H9 (cell line): ENCODE measurements at regions not wholly inside any gene's neighbourhood (a gene's known extent, or its start where the extent isn't known, plus 50 kb on each side); places are given as distances from the start of the nearest gene placed in this dataset.

Source experiments
- DNase-seq: peaks from one replicate; pipeline ENCODE4 v3.0.0-alpha.2; 2017
- H2AFZ ChIP-seq: one replicate; pipeline ENCODE4 v1.6.1; 2013; ENCODE audit warnings: mild to moderate bottlenecking, low read length, control low read depth, moderate library complexity
- H2AK5ac ChIP-seq: 2 replicates; pipeline ENCODE4 v1.6.1; 2013; ENCODE audit warnings: low read length, control low read depth, mixed read lengths; ENCODE audit not compliant: insufficient read length
- H2BK120ac ChIP-seq: one replicate; pipeline ENCODE4 v1.6.1; 2013; ENCODE audit warnings: low read depth, mild to moderate bottlenecking, low read length, control low read depth, inconsistent platforms; ENCODE audit not compliant: poor library complexity, severe bottlenecking
- H2BK12ac ChIP-seq: 2 replicates; pipeline ENCODE4 v1.6.1; 2013; ENCODE audit warnings: low read length, control low read depth, mixed read lengths, low read depth; ENCODE audit not compliant: insufficient read length
- H2BK15ac ChIP-seq: 2 replicates; pipeline ENCODE4 v1.6.1; 2013; ENCODE audit warnings: low read depth, low read length, control low read depth
- H2BK20ac ChIP-seq: one replicate; pipeline ENCODE4 v1.6.1; 2013; ENCODE audit warnings: low read depth, mild to moderate bottlenecking, low read length, control low read depth, inconsistent platforms; ENCODE audit not compliant: poor library complexity, severe bottlenecking
- H2BK5ac ChIP-seq: 2 replicates; pipeline ENCODE4 v1.6.1; 2013; ENCODE audit warnings: low read length, control low read depth, mixed read lengths; ENCODE audit not compliant: insufficient read length
- H3K14ac ChIP-seq: 2 replicates; pipeline ENCODE4 v1.6.1; 2013; ENCODE audit warnings: low read length, control low read depth; ENCODE audit not compliant: insufficient read depth
- H3K18ac ChIP-seq: 2 replicates; pipeline ENCODE4 v1.6.1; 2013; ENCODE audit warnings: low read depth, mild to moderate bottlenecking, mixed read lengths, low read length, control low read depth; ENCODE audit not compliant: insufficient read length
- H3K23ac ChIP-seq: 2 replicates; pipeline ENCODE4 v1.6.1; 2013; ENCODE audit warnings: low read length, control low read depth, mixed read lengths, low read depth; ENCODE audit not compliant: insufficient read length
- H3K23me2 ChIP-seq: 2 replicates; pipeline ENCODE4 v1.6.1; 2013; ENCODE audit warnings: low read depth, mild to moderate bottlenecking, mixed read lengths, low read length, control low read depth; ENCODE audit not compliant: insufficient read length, poor library complexity, severe bottlenecking
- H3K27ac ChIP-seq: 2 replicates; pipeline ENCODE4 v1.5.1; 2013; ENCODE audit warnings: low read length, control low read depth, mixed read lengths, low read depth; ENCODE audit not compliant: insufficient read length
- H3K27me3 ChIP-seq: 2 replicates; pipeline ENCODE4 v1.6.1; 2013; ENCODE audit warnings: low read length, control low read depth, inconsistent platforms; ENCODE audit not compliant: insufficient read depth
- H3K4ac ChIP-seq: 2 replicates; pipeline ENCODE4 v1.6.1; 2013; ENCODE audit warnings: low read depth, mild to moderate bottlenecking, control low read depth, inconsistent platforms, low read length, moderate library complexity
- H3K4me1 ChIP-seq: 2 replicates; pipeline ENCODE4 v1.6.1; 2013; ENCODE audit warnings: low read length, control low read depth, inconsistent platforms; ENCODE audit not compliant: insufficient read depth
- H3K4me2 ChIP-seq: 2 replicates; pipeline ENCODE4 v1.6.1; 2013; ENCODE audit warnings: low read length, control low read depth, mixed read lengths; ENCODE audit not compliant: insufficient read length, insufficient read depth
- H3K56ac ChIP-seq: 2 replicates; pipeline ENCODE4 v1.6.1; 2013; ENCODE audit warnings: low read depth, mild to moderate bottlenecking, mixed read lengths, low read length, control low read depth; ENCODE audit not compliant: insufficient read length
- H3K79me1 ChIP-seq: 2 replicates; pipeline ENCODE4 v1.6.1; 2013; ENCODE audit warnings: low read depth, mild to moderate bottlenecking, moderate library complexity, low read length, control low read depth, inconsistent platforms; ENCODE audit not compliant: insufficient read depth, poor library complexity, severe bottlenecking
- H3K79me2 ChIP-seq: 2 replicates; pipeline ENCODE4 v1.6.1; 2013; ENCODE audit warnings: low read length, control low read depth, inconsistent platforms; ENCODE audit not compliant: insufficient read depth
- H3K9ac ChIP-seq: 2 replicates; pipeline ENCODE4 v1.6.1; 2013; ENCODE audit warnings: low read length, control low read depth, mixed read lengths; ENCODE audit not compliant: insufficient read length; ENCODE audit errors: extremely low read depth
- H3K9me3 ChIP-seq: one replicate; pipeline ENCODE4 v1.6.1; 2013; ENCODE audit warnings: low read depth, low read length, inconsistent platforms; ENCODE audit not compliant: control insufficient read depth
- H3T11ph ChIP-seq: one replicate; pipeline ENCODE4 v1.6.1; 2013; ENCODE audit warnings: mild to moderate bottlenecking, low read length, control low read depth, inconsistent platforms
- H4K20me1 ChIP-seq: one replicate; pipeline ENCODE4 v1.6.1; 2013; ENCODE audit not compliant: control insufficient read depth, insufficient read length, insufficient read depth
- H4K5ac ChIP-seq: 2 replicates; pipeline ENCODE4 v1.6.1; 2013; ENCODE audit warnings: low read depth, mild to moderate bottlenecking, mixed read lengths, low read length, control low read depth; ENCODE audit not compliant: insufficient read length
- H4K8ac ChIP-seq: replicated peaks from 2 replicates; pipeline ENCODE4 v1.6.1; 2013; ENCODE audit warnings: low read length, control low read depth, mixed read lengths, low read depth; ENCODE audit not compliant: insufficient read length
- H4K91ac ChIP-seq: 2 replicates; pipeline ENCODE4 v1.6.1; 2013; ENCODE audit warnings: low read depth, mild to moderate bottlenecking, moderate library complexity, mixed read lengths, low read length, control low read depth; ENCODE audit not compliant: insufficient read length
- H3K27ac Mint-ChIP-seq, 3 experiments: 2 replicates in 2 of 3; 3 replicates in 1 of 3; pipeline ENCODE4 v1.8.0; 2020 to 2021; ENCODE audit warnings: mixed read lengths in 3 of 3, mild to moderate bottlenecking in 1 of 3, moderate library complexity in 1 of 3
- H3K27me3 Mint-ChIP-seq: 2 replicates; pipeline ENCODE4 v1.8.0; 2021; ENCODE audit warnings: low read depth, mild to moderate bottlenecking, moderate library complexity, mixed read lengths
- H3K36me3 Mint-ChIP-seq, 3 experiments: 2 replicates in 2 of 3; 3 replicates in 1 of 3; pipeline ENCODE4 v1.8.0; 2020 to 2021; ENCODE audit warnings: low read depth in 3 of 3, mixed read lengths in 3 of 3; ENCODE audit not compliant: insufficient read depth in 1 of 3
- H3K4me1 Mint-ChIP-seq, 2 experiments: 2 replicates each; pipeline ENCODE4 v1.8.0; 2020; ENCODE audit warnings: mixed read lengths in 2 of 2
- H3K4me3 Mint-ChIP-seq, 2 experiments: 2 replicates in 1 of 2; 3 replicates in 1 of 2; pipeline ENCODE4 v1.8.0; 2020 to 2021; ENCODE audit warnings: mild to moderate bottlenecking in 2 of 2, mixed read lengths in 2 of 2, moderate library complexity in 1 of 2
- H3K9me3 Mint-ChIP-seq, 2 experiments: 2 replicates in 1 of 2; 3 replicates in 1 of 2; pipeline ENCODE4 v1.8.0; 2020; ENCODE audit warnings: mild to moderate bottlenecking in 2 of 2, mixed read lengths in 2 of 2, moderate library complexity in 1 of 2
- CTCF ChIP-seq: fragments of 200-600 bp; sonication (generic); conservative IDR thresholded peaks from 3 replicates; pipeline ENCODE4 v1.8.0; 2021; ENCODE audit warnings: antibody characterized with exemption, mild to moderate bottlenecking
- WGBS: extraction: QIAGEN DNeasy Blood & Tissue Kit; methylation state at CpG from one replicate; pipeline ENCODE4 v1.1.7; 2013; ENCODE audit warnings: missing lambda C conversion rate, low lambda C conversion rate, mixed read lengths; ENCODE audit not compliant: insufficient read length; ENCODE audit errors: extremely low coverage; 5-methylcytosine and 5-hydroxymethylcytosine counted together

DNA sequence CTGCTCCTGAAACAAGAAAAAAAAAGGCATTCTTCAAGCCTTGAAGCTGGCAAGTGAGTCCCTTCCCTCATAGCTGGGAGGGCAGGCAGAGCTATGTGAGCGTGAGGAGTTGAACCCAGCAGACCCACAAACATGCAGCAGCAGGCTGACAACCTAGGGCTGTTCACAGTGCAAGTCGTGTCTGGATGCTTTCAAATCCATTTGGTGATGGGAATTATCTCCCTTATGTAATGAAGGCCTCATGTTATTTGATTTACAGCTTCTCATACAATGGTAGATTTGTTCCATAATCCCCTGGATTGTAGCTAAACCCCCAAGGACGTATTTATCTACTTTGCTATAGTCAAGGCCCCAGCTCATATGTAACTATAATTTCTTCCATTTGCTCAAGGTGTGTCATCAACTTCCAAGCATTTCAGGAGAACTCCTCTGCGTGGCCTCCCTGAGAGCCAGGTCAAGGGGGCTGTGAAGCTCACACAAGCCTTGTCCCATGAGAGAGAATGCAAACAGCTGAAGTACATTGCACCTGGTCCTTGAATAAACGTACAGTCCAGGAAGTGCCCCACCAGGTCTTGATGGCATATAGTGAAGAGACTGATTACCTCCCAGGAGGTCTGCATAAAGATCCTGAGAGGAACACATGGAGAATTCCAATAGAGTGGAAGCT, 124.8 kb upstream of the SLC1A3 start:
- Histone ChIP-seq H4K20me1 (no peaks in the 10 kb centered on the region), H2AFZ (no peak overlapping the region), H4K5ac (no peak overlapping the region), H3K79me2 (no peaks in the 10 kb centered on the region), H3K18ac (no peak overlapping the region), H4K91ac (no peak overlapping the region), H2AK5ac (no peak overlapping the region), H4K8ac (no peak overlapping the region), H3K14ac (no peak overlapping the region), H2BK12ac (no peak overlapping the region), H2BK15ac (no peak overlapping the region), H2BK5ac (no peak overlapping the region), H3K4me2 (no peak overlapping the region), H2BK120ac (no peak overlapping the region), H3K4me1 (no peaks in the 10 kb centered on the region), H3K9ac (no peak overlapping the region), H3K4ac (no peak overlapping the region), H3K27me3 (no peaks in the 10 kb centered on the region), H2BK20ac (no peak overlapping the region), H3K27ac (no peak overlapping the region), H3T11ph (no peak overlapping the region), H3K79me1 (no peaks in the 10 kb centered on the region), H3K56ac (no peak overlapping the region), H3K23me2 (no peaks in the 10 kb centered on the region), H3K23ac (no peak overlapping the region), H3K9me3 (no peaks in the 10 kb centered on the region)
- Mint-ChIP-seq H3K27me3 (no peaks in the 10 kb centered on the region), H3K4me3 (no peak overlapping the region), H3K9me3 (no peaks in the 10 kb centered on the region), H3K36me3 (0 out of 7 replicates have a peak, but pooled peaks cover 0 to 4% (median 0%) of the 10 kb centered on the region in 3 experiments), H3K4me1 (no peaks in the 10 kb centered on the region), H3K27ac (0 out of 7 replicates have a peak overlapping the region, but pooled peaks of 1 of the 3 experiments have one; percentile 70)
- no peak for TF ChIP-seq CTCF
- no peak for DNase-seq
- WGBS = no CpG with 5 or more reads among the region's 5 CpGs
